NB4 (cell line): ENCODE measurements at regions not wholly inside any gene's neighbourhood (a gene's known extent, or its start where the extent isn't known, plus 50 kb on each side); places are given as distances from the start of the nearest gene placed in this dataset.

Experiments used
- DNase-seq: peaks from one replicate; pipeline ENCODE4 v3.0.0; 2010; ENCODE audit warnings: low read depth
- H3K4me3 ChIP-seq: one replicate; pipeline ENCODE4 v1.5.1; 2011; ENCODE audit warnings: mild to moderate bottlenecking, low read depth, low read length, moderate library complexity
- MYC ChIP-seq: IDR thresholded peaks from 2 replicates; pipeline ENCODE4 v1.6.1; 2011; ENCODE audit warnings: low read depth, low read length
- POLR2A ChIP-seq: IDR thresholded peaks from 2 replicates; pipeline ENCODE4 v1.6.1; 2011; ENCODE audit warnings: mild to moderate bottlenecking; ENCODE audit not compliant: insufficient read length; ENCODE audit errors: extremely low read depth
- TF ChIP-seq, protein P1 (sequence below): IDR thresholded peaks from one replicate; pipeline ENCODE4 v1.5.1; 2012; ENCODE audit warnings: low read depth, low read length
- TF ChIP-seq, protein P2 (sequence below): IDR thresholded peaks from 2 replicates; pipeline ENCODE4 v1.6.1; 2011; ENCODE audit warnings: low read depth, low read length

- TF ChIP-seq, protein P1, sequence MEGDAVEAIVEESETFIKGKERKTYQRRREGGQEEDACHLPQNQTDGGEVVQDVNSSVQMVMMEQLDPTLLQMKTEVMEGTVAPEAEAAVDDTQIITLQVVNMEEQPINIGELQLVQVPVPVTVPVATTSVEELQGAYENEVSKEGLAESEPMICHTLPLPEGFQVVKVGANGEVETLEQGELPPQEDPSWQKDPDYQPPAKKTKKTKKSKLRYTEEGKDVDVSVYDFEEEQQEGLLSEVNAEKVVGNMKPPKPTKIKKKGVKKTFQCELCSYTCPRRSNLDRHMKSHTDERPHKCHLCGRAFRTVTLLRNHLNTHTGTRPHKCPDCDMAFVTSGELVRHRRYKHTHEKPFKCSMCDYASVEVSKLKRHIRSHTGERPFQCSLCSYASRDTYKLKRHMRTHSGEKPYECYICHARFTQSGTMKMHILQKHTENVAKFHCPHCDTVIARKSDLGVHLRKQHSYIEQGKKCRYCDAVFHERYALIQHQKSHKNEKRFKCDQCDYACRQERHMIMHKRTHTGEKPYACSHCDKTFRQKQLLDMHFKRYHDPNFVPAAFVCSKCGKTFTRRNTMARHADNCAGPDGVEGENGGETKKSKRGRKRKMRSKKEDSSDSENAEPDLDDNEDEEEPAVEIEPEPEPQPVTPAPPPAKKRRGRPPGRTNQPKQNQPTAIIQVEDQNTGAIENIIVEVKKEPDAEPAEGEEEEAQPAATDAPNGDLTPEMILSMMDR = no peak
- TF ChIP-seq, protein P2, sequence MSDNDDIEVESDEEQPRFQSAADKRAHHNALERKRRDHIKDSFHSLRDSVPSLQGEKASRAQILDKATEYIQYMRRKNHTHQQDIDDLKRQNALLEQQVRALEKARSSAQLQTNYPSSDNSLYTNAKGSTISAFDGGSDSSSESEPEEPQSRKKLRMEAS = no peak
- no peak for TF ChIP-seq POLR2A
- no peak for TF ChIP-seq MYC
- no peak overlapping the region for H3K4me3 ChIP-seq
- DNase-seq = no peak
Observed at GRCh38 chr2:30316408-30316807, 85.1 kb downstream of the LBH start.

DNA sequence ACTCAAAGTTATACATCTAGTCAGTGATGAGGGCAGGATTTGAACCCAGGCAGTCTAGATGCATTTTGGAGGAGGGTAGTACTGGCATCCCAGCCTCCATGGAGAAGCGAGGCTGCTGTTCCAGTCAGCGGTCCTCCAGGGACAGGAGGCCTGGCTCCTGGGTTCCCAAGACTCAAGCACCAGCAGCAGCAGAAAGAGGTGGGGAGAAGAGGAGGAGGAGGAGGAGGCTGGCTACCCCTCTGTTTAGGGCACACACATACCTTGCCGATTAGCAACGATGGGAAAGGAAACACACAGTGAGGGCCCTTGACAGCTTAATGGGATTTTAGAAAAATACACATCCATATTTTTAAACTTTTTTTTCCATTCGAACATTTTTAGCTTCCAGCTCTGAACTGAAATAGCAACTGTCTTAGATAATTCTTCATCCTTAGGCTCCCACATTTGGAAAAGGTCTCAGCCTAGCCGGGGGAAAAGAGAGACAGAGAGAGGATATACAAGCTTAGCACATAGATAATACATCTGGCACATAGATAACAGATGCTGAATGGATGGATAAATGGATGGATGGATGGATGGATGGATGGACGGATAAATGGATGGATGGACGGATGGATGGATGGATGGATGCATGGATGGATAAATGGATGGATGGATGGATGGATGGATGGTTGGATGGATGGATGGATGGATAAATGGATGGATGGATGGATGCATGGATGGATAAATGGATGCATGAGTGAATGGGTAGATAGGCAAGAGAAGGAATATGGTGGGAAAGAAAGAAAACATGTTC lies 87.9 kb downstream of the LBH start:
- TF ChIP-seq, protein P1 = no peak
- TF ChIP-seq MYC = no peak
- TF ChIP-seq POLR2A = no peak
- TF ChIP-seq, protein P2 = no peak
- no peak for DNase-seq

DNA sequence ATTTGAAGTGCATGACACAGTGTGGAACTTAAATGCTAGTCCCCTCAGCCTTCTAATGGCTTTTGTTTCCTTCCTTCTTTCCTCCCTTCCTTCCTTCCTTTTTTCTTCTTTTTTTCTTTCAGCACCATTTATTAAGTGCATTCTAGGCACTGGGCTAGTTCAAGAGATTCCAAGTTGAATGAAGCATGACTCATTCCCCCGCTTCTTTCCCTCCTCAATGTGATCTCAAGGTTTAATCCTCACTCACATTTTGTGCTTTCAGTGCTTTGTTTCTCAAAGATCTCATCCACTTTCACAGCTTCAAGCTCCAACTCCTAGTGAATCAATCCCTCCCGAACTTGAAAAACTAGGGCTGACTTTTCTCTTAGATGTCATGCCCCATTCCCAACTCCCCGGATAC lies 90.1 kb downstream of the LBH start:
- TF ChIP-seq, protein P2 = no peak
- TF ChIP-seq POLR2A (no peak), MYC (no peak)
- TF ChIP-seq, protein P1 = no peak
- no peak for DNase-seq
- no peak overlapping the region for H3K4me3 ChIP-seq

More for the DNA sequence above, 87.9 kb downstream of the LBH start:
- no peak overlapping the region for H3K4me3 ChIP-seq

GRCh38 chr2:30323499-30323898 lies 92.2 kb downstream of the LBH start:
- no peak overlapping the region for H3K4me3 ChIP-seq
- TF ChIP-seq, protein P1 = no peak
- TF ChIP-seq, protein P2 = no peak
- TF ChIP-seq MYC (no peak), POLR2A (no peak)
- DNase-seq = no peak

- H3K4me3 ChIP-seq = no peak overlapping the region
- DNase-seq = no peak
- TF ChIP-seq POLR2A = no peak
- TF ChIP-seq, protein P2 = no peak
- TF ChIP-seq MYC = no peak
- TF ChIP-seq, protein P1 = no peak
Observed at GRCh38 chr2:30324245-30324908, 93.0 kb downstream of the LBH start.
